ENCODE measurements at regions not wholly inside any gene's neighbourhood (a gene's known extent, or its start where the extent isn't known, plus 50 kb on each side); places are given as distances from the start of the nearest gene placed in this dataset.

GRCh38 chr3:41144631-41145030 is 54.7 kb upstream of the CTNNB1 start:
- Histone ChIP-seq H3T11ph (ENCODE audit: low read length) (no peak overlapping the region), H2BK15ac (ENCODE audit: low read depth, low read length) (no peak overlapping the region), H4K20me1 (ENCODE audit: control insufficient read depth, insufficient read depth, insufficient read length) (no peaks in the 10 kb centered on the region), H3K79me2 (ENCODE audit: insufficient read depth, low read length) (no peaks in the 10 kb centered on the region), H3K9ac (ENCODE audit: extremely low read depth, insufficient read length, low read length) (no peak overlapping the region), H3K23ac (ENCODE audit: insufficient read length, low read depth, low read length) (no peak overlapping the region), H3K18ac (ENCODE audit: insufficient read length, low read depth, low read length) (no peak overlapping the region), H3K27ac (ENCODE audit: insufficient read length, low read depth, low read length) (no peak overlapping the region), H2BK12ac (ENCODE audit: insufficient read length, low read depth, low read length) (no peak overlapping the region), H3K14ac (ENCODE audit: insufficient read depth, low read length) (no peak overlapping the region), H2BK5ac (ENCODE audit: insufficient read length, low read length) (no peak overlapping the region), H2AK5ac (ENCODE audit: insufficient read length, low read length) (no peak overlapping the region), H3K9me3 (ENCODE audit: control insufficient read depth, low read depth, low read length) (no peaks in the 10 kb centered on the region), H3K79me1 (ENCODE audit: insufficient read depth, low read depth, low read length, poor library complexity, severe bottlenecking) (no peaks in the 10 kb centered on the region), H2AFZ (ENCODE audit: low read length) (no peak overlapping the region), H2BK120ac (ENCODE audit: low read depth, low read length, poor library complexity, severe bottlenecking) (no peak overlapping the region), H3K4me2 (ENCODE audit: insufficient read depth, insufficient read length, low read length) (no peak overlapping the region), H3K23me2 (ENCODE audit: insufficient read length, low read depth, low read length, poor library complexity, severe bottlenecking) (no peaks in the 10 kb centered on the region), H3K4me1 (ENCODE audit: insufficient read depth, low read length) (no peaks in the 10 kb centered on the region), H3K56ac (ENCODE audit: insufficient read length, low read depth, low read length) (no peak overlapping the region), H3K27me3 (ENCODE audit: insufficient read depth, low read length) (no peaks in the 10 kb centered on the region), H4K8ac (replicated peaks; ENCODE audit: insufficient read length, low read depth, low read length) (no peak overlapping the region), H3K4ac (ENCODE audit: low read depth, low read length) (no peak overlapping the region), H4K91ac (ENCODE audit: insufficient read length, low read depth, low read length) (no peak overlapping the region), H4K5ac (ENCODE audit: insufficient read length, low read depth, low read length) (no peak overlapping the region), H2BK20ac (ENCODE audit: low read depth, low read length, poor library complexity, severe bottlenecking) (no peak overlapping the region)
- Mint-ChIP-seq H3K9me3 (peaks cover 0 to 6% of the 10 kb centered on the region in 2 experiments; a peak in 3 of 5 replicates), H3K4me3 (no peak overlapping the region), H3K27ac (no peak overlapping the region), H3K36me3 (ENCODE audit: insufficient read depth in 1 of 3, low read depth in 3 of 3) (peaks cover 0 to 8% (median 0%) of the 10 kb centered on the region in 3 experiments; a peak in 2 of 7 replicates), H3K27me3 (ENCODE audit: low read depth) (0 out of 2 replicates have a peak, but pooled peaks cover 3% of the 10 kb centered on the region), H3K4me1 (peaks cover 21 to 23% of the 10 kb centered on the region in 2 experiments)
- no peak for TF ChIP-seq CTCF (conservative IDR thresholded peaks at IDR 0.05)
- WGBS (ENCODE audit: extremely low coverage, insufficient read length, low lambda C conversion rate) = no CpG with 5 or more reads among the region's 1 CpG
- no peak for DNase-seq

Measured in H9 (cell line).